ENCODE measurements at regions not wholly inside any gene's neighbourhood (a gene's known extent, or its start where the extent isn't known, plus 50 kb on each side); places are given as distances from the start of the nearest gene placed in this dataset.

- DNase-seq (ENCODE audit: low spot score) (no peak), ATAC-seq (no peak)
- Mint-ChIP-seq H3K9me3 (peaks cover 6% of the 10 kb centered on the region), H3K4me1 (ENCODE audit: low read depth in 2 of 2) (no peaks in the 10 kb centered on the region), H3K27me3 (no peaks in the 10 kb centered on the region), H3K27ac (no peak overlapping the region), H3K36me3 (no peaks in the 10 kb centered on the region), H3K4me3 (no peak overlapping the region)
Observed at GRCh38 chr3:1832395-1832794, 266.3 kb upstream of the CNTN4 start.

GRCh38 chr3:1843111-1843510 is 255.6 kb upstream of the CNTN4 start:
- H3K27me3 Mint-ChIP-seq = no peaks in the 10 kb centered on the region
- no peaks in the 10 kb centered on the region for H3K4me1 Mint-ChIP-seq (ENCODE audit: low read depth in 2 of 2)
- H3K27ac Mint-ChIP-seq = no peak overlapping the region
- ATAC-seq = no peak
- no peak for DNase-seq (ENCODE audit: low spot score)
- peaks cover 6% of the 10 kb centered on the region for H3K36me3 Mint-ChIP-seq
- H3K9me3 Mint-ChIP-seq = peaks cover 21% of the 10 kb centered on the region
- no peak overlapping the region for H3K4me3 Mint-ChIP-seq

- DNase-seq (ENCODE audit: low spot score) (no peak), ATAC-seq (no peak)
- H3K9me3 Mint-ChIP-seq = peaks cover 18% of the 10 kb centered on the region
- H3K27me3 Mint-ChIP-seq = no peaks in the 10 kb centered on the region
- H3K4me1 Mint-ChIP-seq (ENCODE audit: low read depth in 2 of 2) = no peaks in the 10 kb centered on the region
- H3K36me3 Mint-ChIP-seq = peaks cover 6% of the 10 kb centered on the region
- H3K27ac Mint-ChIP-seq = no peak overlapping the region
- no peak overlapping the region for H3K4me3 Mint-ChIP-seq
Observed at GRCh38 chr3:1847571-1847970, 251.1 kb upstream of the CNTN4 start.

- ATAC-seq (no peak), DNase-seq (ENCODE audit: low spot score) (no peak)
- H3K9me3 Mint-ChIP-seq = peaks cover 14% of the 10 kb centered on the region
- no peaks in the 10 kb centered on the region for H3K27me3 Mint-ChIP-seq
- H3K27ac Mint-ChIP-seq = no peak overlapping the region
- peaks cover 6% of the 10 kb centered on the region for H3K36me3 Mint-ChIP-seq
- H3K4me3 Mint-ChIP-seq = no peak overlapping the region
- no peaks in the 10 kb centered on the region for H3K4me1 Mint-ChIP-seq (ENCODE audit: low read depth in 2 of 2)
Observed at GRCh38 chr3:1848935-1849334, 249.7 kb upstream of the CNTN4 start.

- H3K4me3 Mint-ChIP-seq = no peak overlapping the region
- H3K4me1 Mint-ChIP-seq (ENCODE audit: low read depth in 2 of 2) = no peaks in the 10 kb centered on the region
- ATAC-seq = no peak
Observed at GRCh38 chr3:1852950-1853349, 245.7 kb upstream of the CNTN4 start.

GRCh38 chr3:1855841-1856240 is 242.8 kb upstream of the CNTN4 start:
- H3K27ac Mint-ChIP-seq = no peak overlapping the region
- no peak overlapping the region for H3K4me3 Mint-ChIP-seq
- no peaks in the 10 kb centered on the region for H3K4me1 Mint-ChIP-seq (ENCODE audit: low read depth in 2 of 2)
- peaks cover 14% of the 10 kb centered on the region for H3K9me3 Mint-ChIP-seq
- no peaks in the 10 kb centered on the region for H3K36me3 Mint-ChIP-seq
- H3K27me3 Mint-ChIP-seq = no peaks in the 10 kb centered on the region
- DNase-seq (ENCODE audit: low spot score) (no peak), ATAC-seq (no peak)

More at GRCh38 chr3:1852950-1853349, 245.7 kb upstream of the CNTN4 start:
- H3K9me3 Mint-ChIP-seq = peaks cover 18% of the 10 kb centered on the region
- H3K36me3 Mint-ChIP-seq = no peaks in the 10 kb centered on the region
- H3K27me3 Mint-ChIP-seq = no peaks in the 10 kb centered on the region
- DNase-seq (ENCODE audit: low spot score) = no peak
- no peak overlapping the region for H3K27ac Mint-ChIP-seq

- DNase-seq (ENCODE audit: low spot score) (no peak), ATAC-seq (no peak)
- Mint-ChIP-seq H3K9me3 (peaks cover 10% of the 10 kb centered on the region), H3K4me3 (no peak overlapping the region), H3K27ac (no peak overlapping the region), H3K4me1 (ENCODE audit: low read depth in 2 of 2) (no peaks in the 10 kb centered on the region), H3K27me3 (no peaks in the 10 kb centered on the region), H3K36me3 (no peaks in the 10 kb centered on the region)
Observed at GRCh38 chr3:1870738-1871137, 227.9 kb upstream of the CNTN4 start.

- ATAC-seq (no peak), DNase-seq (ENCODE audit: low spot score) (no peak)
- Mint-ChIP-seq H3K4me3 (no peak overlapping the region), H3K9me3 (peaks cover 13% of the 10 kb centered on the region), H3K27me3 (no peaks in the 10 kb centered on the region), H3K36me3 (peaks cover 6% of the 10 kb centered on the region), H3K27ac (no peak overlapping the region), H3K4me1 (ENCODE audit: low read depth in 2 of 2) (no peaks in the 10 kb centered on the region)
Observed at GRCh38 chr3:1883534-1883933, 215.1 kb upstream of the CNTN4 start.

- H3K4me3 Mint-ChIP-seq = no peak overlapping the region
- H3K9me3 Mint-ChIP-seq = peaks cover 22% of the 10 kb centered on the region
- DNase-seq (ENCODE audit: low spot score) (no peak), ATAC-seq (no peak)
- H3K27ac Mint-ChIP-seq = no peak overlapping the region
- H3K4me1 Mint-ChIP-seq (ENCODE audit: low read depth in 2 of 2) = no peaks in the 10 kb centered on the region
- peaks cover 4% of the 10 kb centered on the region for H3K36me3 Mint-ChIP-seq
- H3K27me3 Mint-ChIP-seq = no peaks in the 10 kb centered on the region
Observed at GRCh38 chr3:1892459-1892858, 206.2 kb upstream of the CNTN4 start.

GRCh38 chr3:1902416-1902815 is 196.2 kb upstream of the CNTN4 start:
- ATAC-seq (no peak), DNase-seq (ENCODE audit: low spot score) (no peak)
- no peak overlapping the region for H3K4me3 Mint-ChIP-seq
- H3K27me3 Mint-ChIP-seq = no peaks in the 10 kb centered on the region
- H3K36me3 Mint-ChIP-seq = peaks cover 19% of the 10 kb centered on the region
- no peak overlapping the region for H3K27ac Mint-ChIP-seq
- H3K4me1 Mint-ChIP-seq (ENCODE audit: low read depth in 2 of 2) = no peaks in the 10 kb centered on the region
- H3K9me3 Mint-ChIP-seq = peaks cover 25% of the 10 kb centered on the region

GRCh38 chr3:1903111-1903510 is 195.6 kb upstream of the CNTN4 start:
- peaks cover 25% of the 10 kb centered on the region for H3K9me3 Mint-ChIP-seq
- no peaks in the 10 kb centered on the region for H3K4me1 Mint-ChIP-seq (ENCODE audit: low read depth in 2 of 2)
- no peaks in the 10 kb centered on the region for H3K27me3 Mint-ChIP-seq
- no peak for ATAC-seq
- no peak overlapping the region for H3K4me3 Mint-ChIP-seq
- peaks cover 19% of the 10 kb centered on the region for H3K36me3 Mint-ChIP-seq
- DNase-seq (ENCODE audit: low spot score) = no peak
- no peak overlapping the region for H3K27ac Mint-ChIP-seq

GRCh38 chr3:1907911-1908310 is 190.8 kb upstream of the CNTN4 start:
- no peak for ATAC-seq

GRCh38 chr3:1908651-1909445 is 189.8 kb upstream of the CNTN4 start:
- Mint-ChIP-seq H3K27me3 (no peaks in the 10 kb centered on the region), H3K27ac (no peak overlapping the region), H3K9me3 (peaks cover 10% of the 10 kb centered on the region), H3K36me3 (peaks cover 4% of the 10 kb centered on the region), H3K4me1 (ENCODE audit: low read depth in 2 of 2) (no peaks in the 10 kb centered on the region), H3K4me3 (no peak overlapping the region)
- DNase-seq (ENCODE audit: low spot score) (no peak), ATAC-seq (no peak)

More at GRCh38 chr3:1907911-1908310, 190.8 kb upstream of the CNTN4 start:
- peaks cover 8% of the 10 kb centered on the region for H3K36me3 Mint-ChIP-seq
- H3K4me1 Mint-ChIP-seq (ENCODE audit: low read depth in 2 of 2) = no peaks in the 10 kb centered on the region
- H3K4me3 Mint-ChIP-seq = no peak overlapping the region
- no peak overlapping the region for H3K27ac Mint-ChIP-seq
- H3K27me3 Mint-ChIP-seq = no peaks in the 10 kb centered on the region
- no peak for DNase-seq (ENCODE audit: low spot score)
- peaks cover 14% of the 10 kb centered on the region for H3K9me3 Mint-ChIP-seq

- H3K9me3 Mint-ChIP-seq = peaks cover 8% of the 10 kb centered on the region
- no peaks in the 10 kb centered on the region for H3K36me3 Mint-ChIP-seq
- no peak overlapping the region for H3K4me3 Mint-ChIP-seq
- H3K27ac Mint-ChIP-seq = no peak overlapping the region
- ATAC-seq (no peak), DNase-seq (ENCODE audit: low spot score) (no peak)
- no peaks in the 10 kb centered on the region for H3K27me3 Mint-ChIP-seq
- no peaks in the 10 kb centered on the region for H3K4me1 Mint-ChIP-seq (ENCODE audit: low read depth in 2 of 2)
Observed at GRCh38 chr3:1910322-1910721, 188.3 kb upstream of the CNTN4 start.

Data from natural killer cell treated with Interleukin-12 subunit alpha and Interleukin-12 subunit beta and Interleukin-15 and Interleukin-18, amount 100 ng/mL, for 72 hours (primary cell).